BLaER1 (cell line): ENCODE measurements at regions not wholly inside any gene's neighbourhood (a gene's known extent, or its start where the extent isn't known, plus 50 kb on each side); places are given as distances from the start of the nearest gene placed in this dataset.

ENCODE experiments used
- H3K27ac ChIP-seq: shearing (Covaris generic); formaldehyde crosslinking; 2 replicates; pipeline ENCODE4 v1.8.1; 2022
- H3K27me3 ChIP-seq: shearing (Covaris generic); formaldehyde crosslinking; 2 replicates; pipeline ENCODE4 v1.8.1; 2022
- H3K36me3 ChIP-seq: shearing (Covaris generic); formaldehyde crosslinking; 2 replicates; pipeline ENCODE4 v1.8.1; 2022
- H3K4me1 ChIP-seq: shearing (Covaris generic); formaldehyde crosslinking; 2 replicates; pipeline ENCODE4 v1.8.1; 2022
- H3K4me2 ChIP-seq: shearing (Covaris generic); formaldehyde crosslinking; 2 replicates; pipeline ENCODE4 v1.8.1; 2022
- H3K4me3 ChIP-seq: shearing (Covaris generic); formaldehyde crosslinking; 2 replicates; pipeline ENCODE4 v1.8.1; 2022
- H3K9ac ChIP-seq: shearing (Covaris generic); formaldehyde crosslinking; 2 replicates; pipeline ENCODE4 v1.8.1; 2022
- H3K9me3 ChIP-seq: shearing (Covaris generic); formaldehyde crosslinking; 2 replicates; pipeline ENCODE4 v1.8.1; 2022
- H4K20me1 ChIP-seq: shearing (Covaris generic); formaldehyde crosslinking; 2 replicates; pipeline ENCODE4 v1.8.1; 2022
- Cebpa-rat ChIP-seq: shearing (Covaris generic); IDR thresholded peaks from 2 replicates; pipeline ENCODE4 v1.8.1; 2022

- no peak overlapping the region for H3K4me3 ChIP-seq
- no peak for TF ChIP-seq Cebpa-rat
- no peaks in the 10 kb centered on the region for H3K9me3 ChIP-seq
- H3K27ac ChIP-seq, result no peak overlapping the region; the same call in 1 of the 2 replicates
- peak overlapping the region; percentile 66 for H3K4me2 ChIP-seq
- H3K4me1 ChIP-seq, result peaks cover 45% of the 10 kb centered on the region
- H3K9ac ChIP-seq, result no peak overlapping the region
- no peaks in the 10 kb centered on the region for H4K20me1 ChIP-seq
- no peaks in the 10 kb centered on the region for H3K27me3 ChIP-seq
- no peaks in the 10 kb centered on the region for H3K36me3 ChIP-seq
These were observed 99.9 kb downstream of the MACIR start for GRCh38 chr5:103358305-103358995.

- no peak overlapping the region for H3K9ac ChIP-seq
- H3K4me1 ChIP-seq, result peaks cover 45% of the 10 kb centered on the region
- TF ChIP-seq Cebpa-rat, result no peak
- H3K27me3 ChIP-seq, result no peaks in the 10 kb centered on the region
- no peaks in the 10 kb centered on the region for H4K20me1 ChIP-seq
- H3K4me3 ChIP-seq, result 0 out of 2 replicates have a peak overlapping the region, but pooled peaks have one; percentile 3
- H3K9me3 ChIP-seq, result no peaks in the 10 kb centered on the region
- no peak overlapping the region for H3K27ac ChIP-seq
- peak overlapping the region; percentile 66 for H3K4me2 ChIP-seq
- H3K36me3 ChIP-seq, result no peaks in the 10 kb centered on the region
These were observed 99.1 kb downstream of the MACIR start for GRCh38 chr5:103357636-103358035.

- no peak overlapping the region for H3K9ac ChIP-seq
- H3K9me3 ChIP-seq, result no peaks in the 10 kb centered on the region
- TF ChIP-seq Cebpa-rat, result no peak
- no peaks in the 10 kb centered on the region for H3K36me3 ChIP-seq
- H3K27me3 ChIP-seq, result no peaks in the 10 kb centered on the region
- no peak overlapping the region for H3K4me3 ChIP-seq
- no peaks in the 10 kb centered on the region for H4K20me1 ChIP-seq
- peak overlapping the region; percentile 66 for H3K4me2 ChIP-seq
- no peak overlapping the region for H3K27ac ChIP-seq
- peaks cover 45% of the 10 kb centered on the region for H3K4me1 ChIP-seq
These were observed 98.0 kb downstream of the MACIR start for GRCh38 chr5:103356350-103357091.

- TF ChIP-seq Cebpa-rat, result no peak
- no peaks in the 10 kb centered on the region for H4K20me1 ChIP-seq
These were observed 97.0 kb downstream of the MACIR start for GRCh38 chr5:103355579-103355978.

GRCh38 chr5:103354446-103354845, 95.9 kb downstream of the MACIR start:
- TF ChIP-seq Cebpa-rat, result no peak
- no peaks in the 10 kb centered on the region for H3K27me3 ChIP-seq
- H3K4me3 ChIP-seq, result no peak overlapping the region
- H3K4me1 ChIP-seq, result peaks cover 44% of the 10 kb centered on the region
- H3K9me3 ChIP-seq, result no peaks in the 10 kb centered on the region
- H3K9ac ChIP-seq, result no peak overlapping the region
- H4K20me1 ChIP-seq, result no peaks in the 10 kb centered on the region
- H3K4me2 ChIP-seq, result no peak overlapping the region
- no peaks in the 10 kb centered on the region for H3K36me3 ChIP-seq
- no peak overlapping the region for H3K27ac ChIP-seq

More at GRCh38 chr5:103355579-103355978, 97.0 kb downstream of the MACIR start:
- Histone ChIP-seq H3K4me2 (peak overlapping the region; percentile 2; the same call in 1 of the 2 replicates), H3K27me3 (no peaks in the 10 kb centered on the region), H3K27ac (no peak overlapping the region), H3K9me3 (no peaks in the 10 kb centered on the region), H3K4me1 (peaks cover 45% of the 10 kb centered on the region), H3K4me3 (no peak overlapping the region), H3K9ac (no peak overlapping the region), H3K36me3 (no peaks in the 10 kb centered on the region)

- no peak overlapping the region for H3K9ac ChIP-seq
- H3K27me3 ChIP-seq, result no peaks in the 10 kb centered on the region
- no peak overlapping the region for H3K27ac ChIP-seq
- no peak overlapping the region for H3K4me2 ChIP-seq
- peaks cover 35% of the 10 kb centered on the region for H3K4me1 ChIP-seq
- TF ChIP-seq Cebpa-rat, result no peak
- H3K4me3 ChIP-seq, result no peak overlapping the region
- H4K20me1 ChIP-seq, result no peaks in the 10 kb centered on the region
- H3K36me3 ChIP-seq, result no peaks in the 10 kb centered on the region
- no peaks in the 10 kb centered on the region for H3K9me3 ChIP-seq
These were observed 95.0 kb downstream of the MACIR start for GRCh38 chr5:103353581-103353980.

GRCh38 chr5:103347716-103348423, 89.3 kb downstream of the MACIR start:
- Histone ChIP-seq H3K4me3 (no peak overlapping the region), H3K4me2 (no peak overlapping the region), H3K9me3 (no peaks in the 10 kb centered on the region), H4K20me1 (no peaks in the 10 kb centered on the region), H3K27ac (no peak overlapping the region), H3K4me1 (no peaks in the 10 kb centered on the region), H3K9ac (no peak overlapping the region), H3K27me3 (no peaks in the 10 kb centered on the region), H3K36me3 (no peaks in the 10 kb centered on the region)
- TF ChIP-seq Cebpa-rat, result no peak

- H3K4me1 ChIP-seq, result no peaks in the 10 kb centered on the region
- H3K27me3 ChIP-seq, result no peaks in the 10 kb centered on the region
- 0 out of 2 replicates have a peak, but pooled peaks cover 3% of the 10 kb centered on the region for H3K9me3 ChIP-seq
- no peak overlapping the region for H3K9ac ChIP-seq
- H4K20me1 ChIP-seq, result no peaks in the 10 kb centered on the region
- no peak for TF ChIP-seq Cebpa-rat
- no peak overlapping the region for H3K4me3 ChIP-seq
- no peak overlapping the region for H3K4me2 ChIP-seq
- H3K27ac ChIP-seq, result no peak overlapping the region
- H3K36me3 ChIP-seq, result no peaks in the 10 kb centered on the region
These were observed 87.7 kb downstream of the MACIR start for GRCh38 chr5:103346162-103346748.

- TF ChIP-seq Cebpa-rat, result no peak
- Histone ChIP-seq H3K4me1 (no peaks in the 10 kb centered on the region), H3K36me3 (no peaks in the 10 kb centered on the region)
These were observed 86.9 kb downstream of the MACIR start for GRCh38 chr5:103345461-103345860.

More at GRCh38 chr5:103345461-103345860, 86.9 kb downstream of the MACIR start:
- Histone ChIP-seq H3K27me3 (no peaks in the 10 kb centered on the region), H4K20me1 (no peaks in the 10 kb centered on the region), H3K4me3 (no peak overlapping the region), H3K9me3 (0 out of 2 replicates have a peak, but pooled peaks cover 3% of the 10 kb centered on the region), H3K4me2 (no peak overlapping the region), H3K9ac (no peak overlapping the region), H3K27ac (no peak overlapping the region)
